CD14-positive monocyte (primary cell): ENCODE measurements at regions not wholly inside any gene's neighbourhood (a gene's known extent, or its start where the extent isn't known, plus 50 kb on each side); places are given as distances from the start of the nearest gene placed in this dataset.

Experiments used
- DNase-seq, 3 donors: peaks; one replicate each; pipeline ENCODE4 v3.0.0-alpha.2; 2011 to 2022
- H2AFZ ChIP-seq: 2 replicates; pipeline ENCODE4 v1.6.0; 2012; ENCODE audit warnings: mild to moderate bottlenecking, low read depth, low read length, inconsistent platforms; ENCODE audit not compliant: insufficient read depth, poor library complexity, severe bottlenecking
- H3K27ac ChIP-seq, 2 donors: 1 replicate in 1 of 2; 2 replicates in 1 of 2; pipeline ENCODE4 v1.5.1; 2012 to 2013; ENCODE audit warnings: low read length in 2 of 2, control low read depth in 1 of 2, inconsistent platforms in 1 of 2, low read depth in 1 of 2, mild to moderate bottlenecking in 1 of 2
- H3K27me3 ChIP-seq, 2 donors: one replicate each; pipeline versions ENCODE4 v1.6.0 to v1.6.1; 2011 to 2013; ENCODE audit warnings: low read length in 2 of 2; ENCODE audit not compliant: control insufficient read depth in 2 of 2, insufficient read depth in 2 of 2
- H3K36me3 ChIP-seq, 2 donors: replicated peaks in 1 of 2; 1 replicate in 1 of 2; 2 replicates in 1 of 2; pipeline versions ENCODE4 v1.5.1 to v1.6.1; 2012 to 2013; ENCODE audit warnings: low read length in 2 of 2, control low read depth in 1 of 2, inconsistent platforms in 1 of 2, mild to moderate bottlenecking in 1 of 2; ENCODE audit not compliant: insufficient read depth in 2 of 2, control insufficient read depth in 1 of 2
- H3K4me1 ChIP-seq, 2 donors: 1 replicate in 1 of 2; 2 replicates in 1 of 2; pipeline versions ENCODE4 v1.5.1 to v1.6.1; 2012 to 2013; ENCODE audit warnings: low read length in 2 of 2, control low read depth in 1 of 2, inconsistent platforms in 1 of 2, mild to moderate bottlenecking in 1 of 2, moderate library complexity in 1 of 2; ENCODE audit not compliant: insufficient read depth in 2 of 2, control insufficient read depth in 1 of 2
- H3K4me2 ChIP-seq: replicated peaks from 2 replicates; pipeline ENCODE3; 2012; ENCODE audit warnings: low read length, moderate library complexity, mild to moderate bottlenecking; ENCODE audit not compliant: poor library complexity, severe bottlenecking; ENCODE audit errors: extremely low read depth
- H3K4me3 ChIP-seq, 3 experiments: fragments of 200-600 bp in 1 of 3; sonication (generic) in 1 of 3; replicated peaks in 1 of 3; 1 replicate in 2 of 3; 2 replicates in 1 of 3; pipeline ENCODE4 v1.5.1; 2011 to 2013; ENCODE audit warnings: low read length in 3 of 3, mild to moderate bottlenecking in 3 of 3, control low read depth in 2 of 3, low read depth in 2 of 3, inconsistent platforms in 1 of 3, moderate library complexity in 1 of 3
- H3K79me2 ChIP-seq: 2 replicates; pipeline ENCODE4 v1.6.0; 2012; ENCODE audit warnings: mild to moderate bottlenecking, control low read depth, inconsistent platforms, low read length, moderate library complexity; ENCODE audit not compliant: insufficient read depth
- H3K9ac ChIP-seq: 2 replicates; pipeline ENCODE4 v1.6.0; 2017; ENCODE audit warnings: low read length, mild to moderate bottlenecking; ENCODE audit not compliant: insufficient read depth, poor library complexity, severe bottlenecking
- H3K9me3 ChIP-seq, 2 donors: replicated peaks in 1 of 2; 1 replicate in 1 of 2; 2 replicates in 1 of 2; pipeline versions ENCODE4 v1.5.1 to v1.6.1; 2012 to 2013; ENCODE audit warnings: low read length in 2 of 2, control low read depth in 1 of 2; ENCODE audit not compliant: control insufficient read depth in 1 of 2, insufficient read depth in 1 of 2
- H4K20me1 ChIP-seq: 2 replicates; pipeline ENCODE4 v1.6.0; 2012; ENCODE audit warnings: mild to moderate bottlenecking, low read length, control low read depth, moderate library complexity; ENCODE audit not compliant: insufficient read depth
- H3K27ac Mint-ChIP-seq, 7 donors: one replicate each; pipeline ENCODE4 v1.8.0; 2020; ENCODE audit warnings: mild to moderate bottlenecking in 7 of 7, mixed read lengths in 7 of 7, moderate library complexity in 6 of 7, inconsistent platforms in 2 of 7
- H3K27me3 Mint-ChIP-seq, 3 donors: one replicate each; pipeline ENCODE4 v1.8.0; 2021 to 2022; ENCODE audit warnings: low read depth in 3 of 3, mild to moderate bottlenecking in 3 of 3, mixed read lengths in 3 of 3, moderate library complexity in 3 of 3, inconsistent platforms in 1 of 3
- H3K36me3 Mint-ChIP-seq, 2 donors: one replicate each; pipeline ENCODE4 v1.8.0; 2020; ENCODE audit warnings: mixed read lengths in 2 of 2, inconsistent platforms in 1 of 2, mild to moderate bottlenecking in 1 of 2
- H3K4me1 Mint-ChIP-seq: one replicate; pipeline ENCODE4 v1.8.0; 2020; ENCODE audit warnings: mild to moderate bottlenecking, mixed read lengths
- H3K4me3 Mint-ChIP-seq, 2 donors: one replicate each; pipeline ENCODE4 v1.8.0; 2020; ENCODE audit warnings: mild to moderate bottlenecking in 2 of 2, mixed read lengths in 2 of 2, moderate library complexity in 1 of 2
- H3K9me3 Mint-ChIP-seq, 7 donors: one replicate each; pipeline ENCODE4 v1.8.0; 2020 to 2022; ENCODE audit warnings: mixed read lengths in 7 of 7, mild to moderate bottlenecking in 6 of 7, moderate library complexity in 6 of 7, inconsistent platforms in 2 of 7
- WGBS: methylation state at CpG from one replicate; pipeline ENCODE4 v1.1.5; 2013; ENCODE audit warnings: missing lambda C conversion rate; ENCODE audit not compliant: insufficient coverage; 5-methylcytosine and 5-hydroxymethylcytosine counted together
- intact Hi-C, 2 donors: fragments of 100-400 bp; cut with micrococcal nuclease; formaldehyde crosslinking; loops; one replicate each; pipeline versions ENCODE4 v1.15.0 to v1.15.1; 2023
- TF ChIP-seq, protein P1 (sequence below): fragments of 200-600 bp; IDR thresholded peaks from one replicate; pipeline ENCODE4 v1.8.0; 2022; ENCODE audit warnings: antibody characterized with exemption, mild to moderate bottlenecking

DNA sequence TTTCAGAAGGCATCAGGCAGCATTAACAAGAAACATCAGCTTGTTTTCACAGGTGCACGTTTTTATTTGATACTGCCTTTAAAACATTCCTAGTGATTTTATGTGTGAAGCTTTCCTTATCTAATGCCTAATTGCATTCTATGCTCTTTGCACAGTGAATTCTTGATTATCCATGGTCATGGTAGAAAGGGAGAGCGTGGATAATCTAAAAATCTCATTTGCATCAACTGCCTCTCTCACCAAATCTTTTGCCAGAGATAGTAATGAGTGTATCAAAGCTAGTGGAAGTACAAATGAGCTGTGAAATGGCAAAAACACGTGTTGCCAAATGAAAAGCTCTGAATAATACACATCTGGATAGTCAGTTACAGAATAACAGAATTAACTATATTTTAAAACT is 170.5 kb downstream of the NAA11 start:
- Mint-ChIP-seq H3K27ac (no peak overlapping the region), H3K9me3 (peaks cover 0 to 6% (median 2%) of the 10 kb centered on the region in 7 donors), H3K4me1 (no peaks in the 10 kb centered on the region), H3K4me3 (no peak overlapping the region), H3K27me3 (no peaks in the 10 kb centered on the region), H3K36me3 (no peaks in the 10 kb centered on the region)
- H3K9me3 ChIP-seq, result no peaks in the 10 kb centered on the region
- no peaks in the 10 kb centered on the region for H3K79me2 ChIP-seq
- no peak overlapping the region for H3K4me3 ChIP-seq
- H3K9ac ChIP-seq, result no peak overlapping the region
- WGBS, result no CpG with 5 or more reads among the region's 3 CpGs
- no peak overlapping the region for H2AFZ ChIP-seq
- no peaks in the 10 kb centered on the region for H3K27me3 ChIP-seq
- H3K27ac ChIP-seq, result no peak overlapping the region
- TF ChIP-seq, protein P1, sequence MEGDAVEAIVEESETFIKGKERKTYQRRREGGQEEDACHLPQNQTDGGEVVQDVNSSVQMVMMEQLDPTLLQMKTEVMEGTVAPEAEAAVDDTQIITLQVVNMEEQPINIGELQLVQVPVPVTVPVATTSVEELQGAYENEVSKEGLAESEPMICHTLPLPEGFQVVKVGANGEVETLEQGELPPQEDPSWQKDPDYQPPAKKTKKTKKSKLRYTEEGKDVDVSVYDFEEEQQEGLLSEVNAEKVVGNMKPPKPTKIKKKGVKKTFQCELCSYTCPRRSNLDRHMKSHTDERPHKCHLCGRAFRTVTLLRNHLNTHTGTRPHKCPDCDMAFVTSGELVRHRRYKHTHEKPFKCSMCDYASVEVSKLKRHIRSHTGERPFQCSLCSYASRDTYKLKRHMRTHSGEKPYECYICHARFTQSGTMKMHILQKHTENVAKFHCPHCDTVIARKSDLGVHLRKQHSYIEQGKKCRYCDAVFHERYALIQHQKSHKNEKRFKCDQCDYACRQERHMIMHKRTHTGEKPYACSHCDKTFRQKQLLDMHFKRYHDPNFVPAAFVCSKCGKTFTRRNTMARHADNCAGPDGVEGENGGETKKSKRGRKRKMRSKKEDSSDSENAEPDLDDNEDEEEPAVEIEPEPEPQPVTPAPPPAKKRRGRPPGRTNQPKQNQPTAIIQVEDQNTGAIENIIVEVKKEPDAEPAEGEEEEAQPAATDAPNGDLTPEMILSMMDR, result no peak
- no peak overlapping the region for H3K4me2 ChIP-seq
- no peak for DNase-seq
- intact Hi-C loops, result no loop called here
- H3K4me1 ChIP-seq, result no peaks in the 10 kb centered on the region
- no peaks in the 10 kb centered on the region for H4K20me1 ChIP-seq
- H3K36me3 ChIP-seq, result no peaks in the 10 kb centered on the region

DNA sequence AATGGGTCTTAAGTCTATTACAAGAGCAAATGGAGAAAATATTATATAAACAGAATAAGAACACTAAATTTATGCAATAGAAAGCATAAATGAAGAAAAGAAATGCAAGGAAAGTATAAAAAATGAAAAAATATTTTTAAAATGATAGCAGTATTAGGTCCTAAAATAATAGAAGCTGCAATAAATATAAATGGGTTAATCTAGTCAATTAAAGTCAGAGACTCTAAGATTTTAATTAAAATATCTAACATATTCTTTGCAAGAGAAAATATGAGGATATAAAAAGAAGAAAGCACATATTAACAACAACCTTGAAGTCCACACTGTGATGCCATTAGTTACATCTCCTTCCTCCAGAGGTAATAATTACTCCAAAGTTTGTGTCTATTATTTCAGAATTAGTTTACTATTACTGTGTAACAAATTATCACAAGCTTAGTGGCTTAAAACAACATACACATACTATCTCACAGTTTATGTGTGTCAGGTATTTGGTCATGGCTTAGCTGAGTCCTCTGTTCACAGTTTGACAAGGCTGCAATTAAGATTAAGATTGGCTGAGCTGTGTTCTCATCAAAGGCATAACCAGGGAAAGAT is 174.9 kb downstream of the NAA11 start:
- H3K36me3 ChIP-seq, result no peaks in the 10 kb centered on the region
- intact Hi-C loops, result no loop called here
- no peak overlapping the region for H2AFZ ChIP-seq
- TF ChIP-seq, protein P1, result no peak
- Mint-ChIP-seq H3K4me1 (no peaks in the 10 kb centered on the region), H3K9me3 (peaks cover 0 to 12% (median 2%) of the 10 kb centered on the region in 7 donors), H3K27me3 (no peaks in the 10 kb centered on the region), H3K36me3 (no peaks in the 10 kb centered on the region), H3K4me3 (no peak overlapping the region), H3K27ac (no peak overlapping the region)
- no peak for DNase-seq
- no peak overlapping the region for H3K27ac ChIP-seq
- no peak overlapping the region for H3K9ac ChIP-seq
- no peak overlapping the region for H3K4me2 ChIP-seq
- no peaks in the 10 kb centered on the region for H3K4me1 ChIP-seq
- no peaks in the 10 kb centered on the region for H3K27me3 ChIP-seq
- H4K20me1 ChIP-seq, result no peaks in the 10 kb centered on the region
- no peaks in the 10 kb centered on the region for H3K9me3 ChIP-seq
- H3K4me3 ChIP-seq, result no peak overlapping the region
- no peaks in the 10 kb centered on the region for H3K79me2 ChIP-seq
